PC-9 (cell line): ENCODE measurements at regions not wholly inside any gene's neighbourhood (a gene's known extent, or its start where the extent isn't known, plus 50 kb on each side); places are given as distances from the start of the nearest gene placed in this dataset.

Experiments
- BruUV-seq: library from RNA; stranded (reverse); fragments of 400-500 nt; replicated peaks from 2 replicates; lab custom pipeline; 2021; lab: Mats Ljungman, UMichigan
- CTCF ChIA-PET: fragments of 300-600 bp; sonication (Branson Sonifier 250); formaldehyde crosslinking; loops from one replicate; lab custom pipeline; 2022; ENCODE audit warnings: antibody characterized with exemption; lab: Charles Lee
- POLR2A ChIA-PET: fragments of 300-600 bp; sonication (Branson Sonifier 250); formaldehyde crosslinking; loops from one replicate; lab custom pipeline; 2022; ENCODE audit warnings: antibody characterized with exemption; ENCODE audit not compliant: unreplicated experiment; lab: Charles Lee
- DNase-seq, 2 experiments: peaks; one replicate each; pipeline versions ENCODE4 v3.0.0 to v3.0.0-alpha.2; 2015 to 2022; ENCODE audit warnings: mixed read lengths in 1 of 2
- H2AFZ ChIP-seq: fragments of 200-600 bp; sonication (generic); 2 replicates; pipeline ENCODE4 v1.8.1; 2017; ENCODE audit warnings: antibody characterized with exemption
- H3F3A ChIP-seq: fragments of 200-600 bp; sonication (generic); 2 replicates; pipeline ENCODE4 v1.8.1; 2017; ENCODE audit warnings: antibody characterized with exemption, mild to moderate bottlenecking, low read depth; ENCODE audit not compliant: insufficient read depth
- H3K27ac ChIP-seq: fragments of 200-600 bp; sonication (generic); 2 replicates; pipeline ENCODE4 v1.6.1; 2016; ENCODE audit warnings: mixed run types
- H3K27me3 ChIP-seq: fragments of 200-600 bp; sonication (generic); 2 replicates; pipeline ENCODE4 v1.6.1; 2016; ENCODE audit warnings: low read depth, mixed run types; ENCODE audit not compliant: insufficient read depth
- H3K36me3 ChIP-seq: fragments of 200-600 bp; sonication (generic); 2 replicates; pipeline ENCODE4 v1.6.1; 2016; ENCODE audit warnings: low read depth, mixed run types
- H3K4me1 ChIP-seq: fragments of 200-600 bp; sonication (generic); replicated peaks from 2 replicates; pipeline ENCODE4 v1.6.1; 2016; ENCODE audit warnings: mixed run types; ENCODE audit not compliant: insufficient read depth
- H3K4me2 ChIP-seq: fragments of 200-600 bp; sonication (generic); 2 replicates; pipeline ENCODE4 v1.6.1; 2017; ENCODE audit warnings: mixed run types
- H3K4me3 ChIP-seq: fragments of 200-600 bp; sonication (generic); 2 replicates; pipeline ENCODE4 v1.6.1; 2016; ENCODE audit warnings: mixed run types
- H3K79me2 ChIP-seq: fragments of 200-600 bp; sonication (generic); 2 replicates; pipeline ENCODE4 v1.6.1; 2017; ENCODE audit warnings: low read depth, mixed run types
- H3K9me2 ChIP-seq: fragments of 200-600 bp; sonication (generic); 2 replicates; pipeline ENCODE4 v1.8.1; 2017; ENCODE audit warnings: mild to moderate bottlenecking; ENCODE audit not compliant: insufficient read depth
- H3K9me3 ChIP-seq: fragments of 200-600 bp; sonication (generic); 2 replicates; pipeline ENCODE4 v1.8.1; 2016; ENCODE audit warnings: low read depth; ENCODE audit not compliant: insufficient read depth
- H4K20me1 ChIP-seq: fragments of 200-600 bp; sonication (generic); 2 replicates; pipeline ENCODE4 v1.8.1; 2017; ENCODE audit not compliant: insufficient read depth
- EZH2 ChIP-seq: fragments of 200-600 bp; sonication (generic); IDR thresholded peaks from 2 replicates; pipeline ENCODE4 v1.8.0; 2017; ENCODE audit warnings: antibody characterized with exemption, low read depth
- intact Hi-C: fragments of 100-400 bp; cut with micrococcal nuclease; formaldehyde crosslinking; loops from one replicate; pipeline ENCODE4 v1.10.0; 2022; ENCODE audit not compliant: unreplicated experiment
- TF ChIP-seq, protein P1 (sequence below): fragments of 200-600 bp; sonication (generic); conservative IDR thresholded peaks from 2 replicates; pipeline ENCODE4 v1.6.1; 2017; ENCODE audit warnings: mixed run types, antibody characterized with exemption, mild to moderate bottlenecking, moderate library complexity

DNA sequence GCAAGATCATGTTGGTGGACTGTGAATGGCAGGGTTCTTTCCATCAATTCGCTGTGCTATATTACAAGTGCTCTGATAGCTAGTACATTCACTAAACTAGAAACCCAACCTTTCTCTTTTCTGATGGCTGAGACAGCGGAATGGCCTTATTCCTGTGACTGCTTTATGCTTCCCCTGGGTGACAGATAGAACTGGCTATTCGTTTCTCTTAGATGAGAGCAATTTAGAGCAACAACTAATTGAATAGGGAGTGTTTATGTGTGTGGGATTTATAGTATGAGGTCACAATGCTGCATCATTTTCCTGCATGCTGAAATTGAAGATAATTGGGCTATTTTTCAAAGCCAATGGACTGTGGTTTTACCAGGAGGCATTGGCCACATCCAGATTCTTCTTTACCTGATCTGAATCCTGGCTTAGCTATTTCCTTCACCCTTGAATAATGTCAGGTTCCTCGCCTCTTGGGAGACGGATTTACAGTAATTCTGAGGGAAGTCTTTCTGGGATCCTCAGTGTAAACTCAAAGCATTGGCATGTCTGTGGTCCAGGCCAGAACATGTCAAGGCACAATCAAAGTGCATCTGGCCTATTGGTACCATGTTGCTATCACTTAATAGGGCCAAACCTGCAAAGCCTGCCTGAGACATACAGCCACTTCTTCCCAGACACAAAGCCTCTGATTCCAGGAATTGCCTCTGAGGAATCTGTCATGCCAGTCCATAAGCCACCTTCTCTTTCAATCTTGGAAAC is 775.0 kb upstream of the API5 start:
- CTCF ChIA-PET, result no interaction called here

DNA sequence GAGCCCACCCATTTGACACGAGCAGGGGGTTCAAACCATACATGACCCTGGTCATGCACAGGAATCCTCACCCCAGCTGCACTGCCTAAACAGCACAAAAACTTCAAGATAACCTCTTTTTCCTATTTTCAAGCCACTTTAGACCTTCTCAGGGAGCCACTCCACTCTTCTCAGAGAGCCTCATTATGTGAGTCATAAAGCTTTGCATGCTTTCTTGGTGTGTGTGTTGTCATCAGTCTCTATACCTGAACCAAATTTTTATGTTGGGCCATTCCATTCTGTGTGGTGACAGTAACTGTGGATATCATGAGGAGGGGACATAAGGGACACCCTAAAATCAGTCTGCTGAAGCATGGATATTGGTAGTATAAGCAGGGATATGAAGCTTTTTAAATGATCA is 769.5 kb upstream of the API5 start:
- Histone ChIP-seq H3K79me2 (no peaks in the 10 kb centered on the region), H2AFZ (no peak overlapping the region), H3K4me3 (no peak overlapping the region), H3K4me1 (no peaks in the 10 kb centered on the region), H3K27ac (no peak overlapping the region), H3K9me2 (no peaks in the 10 kb centered on the region), H4K20me1 (no peaks in the 10 kb centered on the region), H3K4me2 (no peak overlapping the region), H3K27me3 (no peaks in the 10 kb centered on the region), H3K36me3 (no peaks in the 10 kb centered on the region), H3F3A (no peaks in the 10 kb centered on the region), H3K9me3 (no peaks in the 10 kb centered on the region)
- TF ChIP-seq, protein P1, sequence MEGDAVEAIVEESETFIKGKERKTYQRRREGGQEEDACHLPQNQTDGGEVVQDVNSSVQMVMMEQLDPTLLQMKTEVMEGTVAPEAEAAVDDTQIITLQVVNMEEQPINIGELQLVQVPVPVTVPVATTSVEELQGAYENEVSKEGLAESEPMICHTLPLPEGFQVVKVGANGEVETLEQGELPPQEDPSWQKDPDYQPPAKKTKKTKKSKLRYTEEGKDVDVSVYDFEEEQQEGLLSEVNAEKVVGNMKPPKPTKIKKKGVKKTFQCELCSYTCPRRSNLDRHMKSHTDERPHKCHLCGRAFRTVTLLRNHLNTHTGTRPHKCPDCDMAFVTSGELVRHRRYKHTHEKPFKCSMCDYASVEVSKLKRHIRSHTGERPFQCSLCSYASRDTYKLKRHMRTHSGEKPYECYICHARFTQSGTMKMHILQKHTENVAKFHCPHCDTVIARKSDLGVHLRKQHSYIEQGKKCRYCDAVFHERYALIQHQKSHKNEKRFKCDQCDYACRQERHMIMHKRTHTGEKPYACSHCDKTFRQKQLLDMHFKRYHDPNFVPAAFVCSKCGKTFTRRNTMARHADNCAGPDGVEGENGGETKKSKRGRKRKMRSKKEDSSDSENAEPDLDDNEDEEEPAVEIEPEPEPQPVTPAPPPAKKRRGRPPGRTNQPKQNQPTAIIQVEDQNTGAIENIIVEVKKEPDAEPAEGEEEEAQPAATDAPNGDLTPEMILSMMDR, result no peak
- no peak for TF ChIP-seq EZH2
- CTCF ChIA-PET, result no interaction called here
- no peak for DNase-seq
- BruUV-seq, result no TSS peak
- intact Hi-C loops, result no loop called here
- POLR2A ChIA-PET, result no interaction called here

More for the DNA sequence above, 775.0 kb upstream of the API5 start:
- H3K27ac ChIP-seq, result no peak overlapping the region
- H3K36me3 ChIP-seq, result no peaks in the 10 kb centered on the region
- intact Hi-C loops, result no loop called here
- H3K27me3 ChIP-seq, result no peaks in the 10 kb centered on the region
- POLR2A ChIA-PET, result no interaction called here
- DNase-seq, result no peak
- H3K79me2 ChIP-seq, result no peaks in the 10 kb centered on the region
- no peaks in the 10 kb centered on the region for H3K9me2 ChIP-seq
- H3K4me1 ChIP-seq, result no peaks in the 10 kb centered on the region
- no peaks in the 10 kb centered on the region for H4K20me1 ChIP-seq
- no peak overlapping the region for H3K4me2 ChIP-seq
- TF ChIP-seq EZH2, result no peak
- TF ChIP-seq, protein P1, result no peak
- no peaks in the 10 kb centered on the region for H3K9me3 ChIP-seq
- H3K4me3 ChIP-seq, result no peak overlapping the region
- BruUV-seq, result no TSS peak
- no peak overlapping the region for H2AFZ ChIP-seq
- no peaks in the 10 kb centered on the region for H3F3A ChIP-seq

DNA sequence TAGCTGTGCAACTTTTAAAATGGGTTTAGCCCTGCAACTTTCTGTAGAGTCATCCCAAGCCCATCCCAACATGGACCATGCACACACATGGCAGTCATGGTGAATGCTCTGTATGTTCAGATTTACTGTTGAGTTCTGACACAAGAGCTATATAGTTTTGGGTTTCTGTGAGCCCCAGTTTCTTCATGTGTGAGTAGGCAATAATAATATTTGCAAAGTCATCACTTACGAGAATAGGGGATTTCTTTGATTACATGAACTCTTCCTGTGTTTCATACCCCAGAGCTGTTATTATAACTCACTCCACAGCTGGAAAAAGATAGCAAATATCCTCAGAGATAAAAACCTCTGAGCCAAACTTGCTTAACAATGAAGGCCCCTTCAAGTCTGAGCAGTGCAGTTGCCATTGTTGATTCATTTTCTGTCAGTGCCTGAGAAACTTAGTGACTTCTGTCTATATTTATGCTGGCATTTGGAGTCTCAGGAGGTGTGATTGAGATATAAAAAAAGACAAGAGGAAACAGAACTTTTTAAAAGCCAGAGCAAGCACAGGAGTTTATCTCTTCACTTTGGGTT is 767.9 kb upstream of the API5 start:
- H3K4me2 ChIP-seq, result no peak overlapping the region
- H3K9me2 ChIP-seq, result no peaks in the 10 kb centered on the region
- no peak for DNase-seq
- no peaks in the 10 kb centered on the region for H3K36me3 ChIP-seq
- no peak for TF ChIP-seq EZH2
- TF ChIP-seq, protein P1, result no peak
- H3K27me3 ChIP-seq, result no peaks in the 10 kb centered on the region
- no peak overlapping the region for H3K27ac ChIP-seq
- intact Hi-C loops, result no loop called here
- no peaks in the 10 kb centered on the region for H3K9me3 ChIP-seq
- no peak overlapping the region for H2AFZ ChIP-seq
- no peaks in the 10 kb centered on the region for H3F3A ChIP-seq
- H3K79me2 ChIP-seq, result no peaks in the 10 kb centered on the region
- no peak overlapping the region for H3K4me3 ChIP-seq
- CTCF ChIA-PET, result no interaction called here
- no peaks in the 10 kb centered on the region for H4K20me1 ChIP-seq
- no TSS peak for BruUV-seq
- POLR2A ChIA-PET, result no interaction called here
- H3K4me1 ChIP-seq, result no peaks in the 10 kb centered on the region
